Neural cell (in vitro differentiated cells): ENCODE measurements at regions not wholly inside any gene's neighbourhood (a gene's known extent, or its start where the extent isn't known, plus 50 kb on each side); places are given as distances from the start of the nearest gene placed in this dataset.

ENCODE experiments used
- CTCF ChIP-seq: fragments of 450-650 bp; IDR thresholded peaks from 2 replicates; pipeline ENCODE4 v1.5.1; 2014; ENCODE audit warnings: antibody characterized with exemption, mild to moderate bottlenecking, moderate library complexity; ENCODE audit not compliant: poor library complexity, severe bottlenecking
- EP300 ChIP-seq: fragments of 450-650 bp; conservative IDR thresholded peaks from 2 replicates; pipeline ENCODE4 v1.6.1; 2014; ENCODE audit warnings: antibody characterized with exemption, mild to moderate bottlenecking, moderate library complexity; ENCODE audit not compliant: poor library complexity, severe bottlenecking
- EZH2 ChIP-seq: fragments of 200-600, 300-800 bp; shearing (Covaris generic), sonication (generic); IDR thresholded peaks from 2 replicates; pipeline ENCODE4 v1.6.1; 2014; ENCODE audit warnings: antibody characterized with exemption, low read length, borderline replicate concordance, mild to moderate bottlenecking; ENCODE audit not compliant: insufficient read depth, poor library complexity, severe bottlenecking
- POLR2AphosphoS5 ChIP-seq: IDR thresholded peaks from 2 replicates; pipeline ENCODE4 v1.6.1; 2012
- RAD21 ChIP-seq: fragments of 450-650 bp; conservative IDR thresholded peaks from 2 replicates; pipeline ENCODE4 v1.6.1; 2014; ENCODE audit warnings: antibody characterized with exemption, mild to moderate bottlenecking, moderate library complexity
- SMC3 ChIP-seq: fragments of 450-650 bp; conservative IDR thresholded peaks from 2 replicates; pipeline ENCODE4 v1.6.1; 2014; ENCODE audit warnings: antibody characterized with exemption, mild to moderate bottlenecking, moderate library complexity; ENCODE audit not compliant: poor library complexity
- TAF1 ChIP-seq: IDR thresholded peaks from 2 replicates; pipeline ENCODE4 v1.6.1; 2012; ENCODE audit warnings: low read depth
- TF ChIP-seq, protein P1 (sequence below): IDR thresholded peaks from 2 replicates; pipeline ENCODE4 v1.6.1; 2012; ENCODE audit warnings: borderline replicate concordance

GRCh38 chr4:115470763-115471162 is 357.3 kb upstream of the NDST4 start:
- no peak for TF ChIP-seq EZH2
- TF ChIP-seq TAF1, result no peak
- TF ChIP-seq CTCF, result no peak
- TF ChIP-seq RAD21, result no peak
- no peak for TF ChIP-seq EP300
- no peak for TF ChIP-seq POLR2AphosphoS5
- no peak for TF ChIP-seq SMC3
- TF ChIP-seq, protein P1, sequence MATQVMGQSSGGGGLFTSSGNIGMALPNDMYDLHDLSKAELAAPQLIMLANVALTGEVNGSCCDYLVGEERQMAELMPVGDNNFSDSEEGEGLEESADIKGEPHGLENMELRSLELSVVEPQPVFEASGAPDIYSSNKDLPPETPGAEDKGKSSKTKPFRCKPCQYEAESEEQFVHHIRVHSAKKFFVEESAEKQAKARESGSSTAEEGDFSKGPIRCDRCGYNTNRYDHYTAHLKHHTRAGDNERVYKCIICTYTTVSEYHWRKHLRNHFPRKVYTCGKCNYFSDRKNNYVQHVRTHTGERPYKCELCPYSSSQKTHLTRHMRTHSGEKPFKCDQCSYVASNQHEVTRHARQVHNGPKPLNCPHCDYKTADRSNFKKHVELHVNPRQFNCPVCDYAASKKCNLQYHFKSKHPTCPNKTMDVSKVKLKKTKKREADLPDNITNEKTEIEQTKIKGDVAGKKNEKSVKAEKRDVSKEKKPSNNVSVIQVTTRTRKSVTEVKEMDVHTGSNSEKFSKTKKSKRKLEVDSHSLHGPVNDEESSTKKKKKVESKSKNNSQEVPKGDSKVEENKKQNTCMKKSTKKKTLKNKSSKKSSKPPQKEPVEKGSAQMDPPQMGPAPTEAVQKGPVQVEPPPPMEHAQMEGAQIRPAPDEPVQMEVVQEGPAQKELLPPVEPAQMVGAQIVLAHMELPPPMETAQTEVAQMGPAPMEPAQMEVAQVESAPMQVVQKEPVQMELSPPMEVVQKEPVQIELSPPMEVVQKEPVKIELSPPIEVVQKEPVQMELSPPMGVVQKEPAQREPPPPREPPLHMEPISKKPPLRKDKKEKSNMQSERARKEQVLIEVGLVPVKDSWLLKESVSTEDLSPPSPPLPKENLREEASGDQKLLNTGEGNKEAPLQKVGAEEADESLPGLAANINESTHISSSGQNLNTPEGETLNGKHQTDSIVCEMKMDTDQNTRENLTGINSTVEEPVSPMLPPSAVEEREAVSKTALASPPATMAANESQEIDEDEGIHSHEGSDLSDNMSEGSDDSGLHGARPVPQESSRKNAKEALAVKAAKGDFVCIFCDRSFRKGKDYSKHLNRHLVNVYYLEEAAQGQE, result no peak
